ENCODE measurements at regions not wholly inside any gene's neighbourhood (a gene's known extent, or its start where the extent isn't known, plus 50 kb on each side); places are given as distances from the start of the nearest gene placed in this dataset.
"Not testable (repeated sequence)": the region's sequence is repeated elsewhere in the genome, so short reads cannot be mapped to it uniquely, and the experiment has no call there.

GRCh38 chr4:114393295-114394038 lies 205.1 kb upstream of the UGT8 start:
- Mint-ChIP-seq H3K4me1 (no peaks in the 10 kb centered on the region), H3K27me3 (peaks cover 5% of the 10 kb centered on the region), H3K36me3 (no peaks in the 10 kb centered on the region), H3K4me3 (no peak overlapping the region), H3K9me3 (ENCODE audit: low read depth) (no peaks in the 10 kb centered on the region), H3K27ac (no peak overlapping the region)
- ATAC-seq (no peak), DNase-seq (no peak)
- CTCF ChIA-PET: no interaction called here

GRCh38 chr4:114396808-114397207 lies 201.8 kb upstream of the UGT8 start:
- Mint-ChIP-seq H3K27me3 (peaks cover 4% of the 10 kb centered on the region), H3K9me3 (ENCODE audit: low read depth) (no peaks in the 10 kb centered on the region), H3K36me3 (no peaks in the 10 kb centered on the region), H3K4me1 (no peaks in the 10 kb centered on the region), H3K4me3 (no peak overlapping the region), H3K27ac (no peak overlapping the region)
- DNase-seq: no peak
- CTCF ChIA-PET: no interaction called here
- no peak for ATAC-seq

GRCh38 chr4:114398410-114398809 lies 200.2 kb upstream of the UGT8 start:
- no peak for DNase-seq
- Mint-ChIP-seq H3K36me3 (no peaks in the 10 kb centered on the region), H3K27ac (no peak overlapping the region), H3K27me3 (peaks cover 4% of the 10 kb centered on the region), H3K4me3 (no peak overlapping the region), H3K4me1 (no peaks in the 10 kb centered on the region), H3K9me3 (ENCODE audit: low read depth) (no peaks in the 10 kb centered on the region)
- CTCF ChIA-PET: no interaction called here
- ATAC-seq: no peak

GRCh38 chr4:114399105-114399504 lies 199.5 kb upstream of the UGT8 start:
- CTCF ChIA-PET: no interaction called here
- no peak for ATAC-seq
- Mint-ChIP-seq H3K36me3 (no peaks in the 10 kb centered on the region), H3K9me3 (ENCODE audit: low read depth) (no peaks in the 10 kb centered on the region), H3K27ac (no peak overlapping the region), H3K27me3 (peaks cover 4% of the 10 kb centered on the region), H3K4me3 (no peak overlapping the region), H3K4me1 (no peaks in the 10 kb centered on the region)
- no peak for DNase-seq

GRCh38 chr4:114400531-114400930 lies 198.1 kb upstream of the UGT8 start:
- no peak overlapping the region for H3K27ac Mint-ChIP-seq
- CTCF ChIA-PET: no interaction called here
- no peak for ATAC-seq
- peaks cover 4% of the 10 kb centered on the region for H3K27me3 Mint-ChIP-seq
- H3K9me3 Mint-ChIP-seq (ENCODE audit: low read depth): peaks cover 2% of the 10 kb centered on the region
- no peak overlapping the region for H3K4me3 Mint-ChIP-seq
- H3K36me3 Mint-ChIP-seq: no peaks in the 10 kb centered on the region
- no peaks in the 10 kb centered on the region for H3K4me1 Mint-ChIP-seq
- no peak for DNase-seq

GRCh38 chr4:114401483-114401882 lies 197.1 kb upstream of the UGT8 start:
- peaks cover 3% of the 10 kb centered on the region for H3K27me3 Mint-ChIP-seq
- no peaks in the 10 kb centered on the region for H3K36me3 Mint-ChIP-seq
- no peaks in the 10 kb centered on the region for H3K4me1 Mint-ChIP-seq
- H3K4me3 Mint-ChIP-seq: no peak overlapping the region
- CTCF ChIA-PET: no interaction called here
- no peak for ATAC-seq
- no peak for DNase-seq
- H3K9me3 Mint-ChIP-seq (ENCODE audit: low read depth): peaks cover 2% of the 10 kb centered on the region
- no peak overlapping the region for H3K27ac Mint-ChIP-seq

- CTCF ChIA-PET: no interaction called here
- Mint-ChIP-seq H3K36me3 (no peaks in the 10 kb centered on the region), H3K27ac (no peak overlapping the region), H3K4me3 (no peak overlapping the region), H3K4me1 (no peaks in the 10 kb centered on the region), H3K9me3 (ENCODE audit: low read depth) (peaks cover 3% of the 10 kb centered on the region), H3K27me3 (no peaks in the 10 kb centered on the region)
- ATAC-seq (no peak), DNase-seq (no peak)
Measured at GRCh38 chr4:114417214-114417613, 181.4 kb upstream of the UGT8 start.

- no peak overlapping the region for H3K27ac Mint-ChIP-seq
- H3K36me3 Mint-ChIP-seq: no peaks in the 10 kb centered on the region
- peaks cover 3% of the 10 kb centered on the region for H3K9me3 Mint-ChIP-seq (ENCODE audit: low read depth)
- H3K4me3 Mint-ChIP-seq: no peak overlapping the region
- DNase-seq (no peak), ATAC-seq (no peak)
- CTCF ChIA-PET: no interaction called here
- H3K27me3 Mint-ChIP-seq: no peaks in the 10 kb centered on the region
- no peaks in the 10 kb centered on the region for H3K4me1 Mint-ChIP-seq
Measured at GRCh38 chr4:114420069-114420468, 178.5 kb upstream of the UGT8 start.

- Mint-ChIP-seq H3K27me3 (no peaks in the 10 kb centered on the region), H3K27ac (no peak overlapping the region), H3K4me1 (no peaks in the 10 kb centered on the region), H3K36me3 (no peaks in the 10 kb centered on the region), H3K9me3 (ENCODE audit: low read depth) (no peaks in the 10 kb centered on the region), H3K4me3 (no peak overlapping the region)
- CTCF ChIA-PET: no interaction called here
- DNase-seq: no peak
- no peak for ATAC-seq
Measured at GRCh38 chr4:114423582-114423981, 175.0 kb upstream of the UGT8 start.

- Mint-ChIP-seq H3K27ac (no peak overlapping the region), H3K9me3 (ENCODE audit: low read depth) (no peaks in the 10 kb centered on the region), H3K4me1 (no peaks in the 10 kb centered on the region), H3K36me3 (no peaks in the 10 kb centered on the region), H3K27me3 (no peaks in the 10 kb centered on the region), H3K4me3 (no peak overlapping the region)
- CTCF ChIA-PET: no interaction called here
- DNase-seq (no peak), ATAC-seq (no peak)
Measured at GRCh38 chr4:114435116-114435515, 163.5 kb upstream of the UGT8 start.

- H3K27me3 Mint-ChIP-seq: no peaks in the 10 kb centered on the region
- no peaks in the 10 kb centered on the region for H3K36me3 Mint-ChIP-seq
- H3K4me1 Mint-ChIP-seq: no peaks in the 10 kb centered on the region
- H3K4me3 Mint-ChIP-seq: no peak overlapping the region
- ATAC-seq (no peak), DNase-seq (no peak)
- H3K9me3 Mint-ChIP-seq (ENCODE audit: low read depth): no peaks in the 10 kb centered on the region
- no peak overlapping the region for H3K27ac Mint-ChIP-seq
- CTCF ChIA-PET: no interaction called here
Measured at GRCh38 chr4:114442856-114443255, 155.8 kb upstream of the UGT8 start.

GRCh38 chr4:114444211-114444610 lies 154.4 kb upstream of the UGT8 start:
- no peak for ATAC-seq
- no peaks in the 10 kb centered on the region for H3K27me3 Mint-ChIP-seq
- no peaks in the 10 kb centered on the region for H3K36me3 Mint-ChIP-seq
- H3K4me3 Mint-ChIP-seq: no peak overlapping the region
- H3K9me3 Mint-ChIP-seq (ENCODE audit: low read depth): no peaks in the 10 kb centered on the region
- no peak overlapping the region for H3K27ac Mint-ChIP-seq
- CTCF ChIA-PET: no interaction called here
- H3K4me1 Mint-ChIP-seq: no peaks in the 10 kb centered on the region
- DNase-seq: no peak

- H3K36me3 Mint-ChIP-seq; CTCF ChIA-PET; H3K4me3 Mint-ChIP-seq; DNase-seq; H3K4me1 Mint-ChIP-seq; H3K27me3 Mint-ChIP-seq; H3K9me3 Mint-ChIP-seq (ENCODE audit: low read depth); H3K27ac Mint-ChIP-seq; ATAC-seq: not testable (repeated sequence)
Measured at GRCh38 chr4:114447963-114448516, 150.6 kb upstream of the UGT8 start.

- CTCF ChIA-PET: no interaction called here
- no peaks in the 10 kb centered on the region for H3K4me1 Mint-ChIP-seq
- no peak overlapping the region for H3K4me3 Mint-ChIP-seq
- no peaks in the 10 kb centered on the region for H3K36me3 Mint-ChIP-seq
- H3K27ac Mint-ChIP-seq: no peak overlapping the region
- ATAC-seq: no peak
- no peak for DNase-seq
- H3K27me3 Mint-ChIP-seq: no peaks in the 10 kb centered on the region
- H3K9me3 Mint-ChIP-seq (ENCODE audit: low read depth): no peaks in the 10 kb centered on the region
Measured at GRCh38 chr4:114458728-114459127, 139.9 kb upstream of the UGT8 start.
